ENCODE measurements at regions not wholly inside any gene's neighbourhood (a gene's known extent, or its start where the extent isn't known, plus 50 kb on each side); places are given as distances from the start of the nearest gene placed in this dataset.

DNA sequence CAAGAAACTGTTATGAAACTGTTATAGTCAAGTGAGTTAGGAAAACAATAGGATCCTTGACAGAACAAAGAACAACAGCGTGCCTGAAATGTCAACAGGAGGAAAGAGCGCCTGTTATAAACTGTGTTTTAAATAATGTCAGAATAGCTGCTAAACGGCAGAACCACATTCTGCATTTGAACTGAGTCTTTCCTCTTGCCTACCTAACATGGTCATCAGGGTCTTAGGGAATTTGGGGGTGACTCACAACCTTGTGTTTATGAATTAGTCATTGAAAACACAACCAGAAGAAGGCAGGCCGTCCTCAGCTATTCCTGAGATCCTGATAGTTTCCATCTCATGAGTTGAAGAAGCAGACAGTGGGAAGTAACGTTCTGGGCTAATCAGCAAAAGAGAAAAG is 222.0 kb upstream of the FN1 start:
- Histone ChIP-seq H4K20me1 (replicated peaks; ENCODE audit: control insufficient read depth, insufficient read depth, low read length) (no peaks in the 10 kb centered on the region), H3K9me3 (replicated peaks; ENCODE audit: control insufficient read depth, insufficient read depth, low read depth, low read length) (no peaks in the 10 kb centered on the region), H3K4me2 (ENCODE audit: insufficient read depth, low read length) (no peak overlapping the region), H3K36me3 (ENCODE audit: control insufficient read depth, insufficient read depth, low read length) (no peaks in the 10 kb centered on the region), H3K4me1 (replicated peaks in 1 of 2; ENCODE audit: control insufficient read depth in 2 of 2, insufficient read depth in 2 of 2, low read length in 2 of 2) (no peaks in the 10 kb centered on the region), H2AFZ (ENCODE audit: low read depth, low read length) (no peak overlapping the region), H3K79me2 (ENCODE audit: control insufficient read depth, insufficient read depth, low read length) (no peaks in the 10 kb centered on the region), H3K27me3 (ENCODE audit: control insufficient read depth in 2 of 2, insufficient read depth in 2 of 2, low read length in 2 of 2) (no peaks in the 10 kb centered on the region), H3K9ac (ENCODE audit: insufficient read depth in 1 of 2, low read depth in 2 of 2, low read length in 2 of 2) (no peak overlapping the region), H3K27ac (ENCODE audit: extremely low read depth, low read depth, low read length) (no peak overlapping the region), H3K4me3 (no peak overlapping the region), H3K9me1 (ENCODE audit: control insufficient read depth, insufficient read depth, low read length) (no peaks in the 10 kb centered on the region)
- intact Hi-C loops (cut with micrococcal nuclease), result no loop called here
- ChIA-PET POLR2A (no interaction called here), CTCF (ENCODE audit: low intra/inter-chr PET ratio) (no interaction called here)
- in situ Hi-C loops (cut with MboI), result no loop called here
- WGBS (ENCODE audit: insufficient coverage, low coverage, missing lambda C conversion rate), result 55% methylated on average over 5 of the region's 5 CpGs
- no peak for TF ChIP-seq EP400 (IDR thresholded peaks at IDR 0.05)
- peak; percentile 79 for TF ChIP-seq FOSL1 (tag; conservative IDR thresholded peaks at IDR 0.05)
- TF ChIP-seq, protein P1, sequence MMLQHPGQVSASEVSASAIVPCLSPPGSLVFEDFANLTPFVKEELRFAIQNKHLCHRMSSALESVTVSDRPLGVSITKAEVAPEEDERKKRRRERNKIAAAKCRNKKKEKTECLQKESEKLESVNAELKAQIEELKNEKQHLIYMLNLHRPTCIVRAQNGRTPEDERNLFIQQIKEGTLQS (IDR thresholded peaks at IDR 0.05), result peak; percentile 65
- TF ChIP-seq, protein P1 (CRISPR knock-in tag; conservative IDR thresholded peaks at IDR 0.05), result no peak
- TF ChIP-seq ZNF232 (CRISPR knock-in tag; IDR thresholded peaks at IDR 0.05), result no peak
- no peak for DNase-seq (ENCODE audit: extremely low read depth in 1 of 4, low spot score in 3 of 4)
- BruUV-seq (replicated peaks), result no TSS peak
- no peak for ATAC-seq
- no peak for FAIRE-seq

DNA sequence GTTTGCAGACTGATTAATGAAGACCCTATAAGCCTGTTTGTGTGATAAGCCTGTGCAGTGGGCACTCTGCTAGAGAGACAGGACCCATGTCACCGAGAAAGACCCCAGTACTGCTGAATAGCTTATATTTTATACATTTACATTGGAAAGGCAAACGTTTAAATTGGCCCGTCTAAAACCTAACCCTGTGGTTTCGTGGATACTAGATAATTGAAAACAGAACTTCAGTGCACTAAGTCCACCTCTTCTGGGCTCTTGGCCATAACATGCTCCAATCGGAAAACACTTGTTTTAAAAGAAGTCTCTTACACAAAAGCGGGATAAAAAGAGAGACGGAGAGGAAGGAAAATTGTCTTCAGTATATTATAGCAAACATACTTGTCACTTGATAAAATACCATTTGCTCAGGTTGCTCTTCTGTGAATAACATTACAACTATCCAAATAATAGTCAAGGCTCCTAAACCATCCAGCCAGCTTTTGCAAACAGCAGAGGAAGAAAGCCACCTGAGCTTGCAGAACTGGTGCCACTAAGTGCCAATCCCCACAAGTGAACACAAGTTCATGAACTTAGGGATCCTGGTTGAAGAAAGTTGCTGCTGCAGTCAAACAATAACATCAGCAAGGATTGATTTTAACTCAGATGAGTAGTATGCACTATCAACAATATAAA is 218.4 kb upstream of the FN1 start:
- POLR2A ChIA-PET, result no interaction called here
- no peak for DNase-seq (ENCODE audit: extremely low read depth in 1 of 4, low spot score in 3 of 4)
- TF ChIP-seq CTBP1 (IDR thresholded peaks at IDR 0.05; ENCODE audit: borderline replicate concordance) (no peak), SAFB (IDR thresholded peaks at IDR 0.05; ENCODE audit: borderline replicate concordance, low read depth, low read length) (no peak), GTF2E2 (tag; IDR thresholded peaks at IDR 0.05) (no peak), FOXK2 (conservative IDR thresholded peaks at IDR 0.05 in 1 of 2, IDR thresholded peaks at IDR 0.05 in 1 of 2; ENCODE audit: low read depth in 2 of 2) (no peak), PPARD (CRISPR knock-in tag; IDR thresholded peaks at IDR 0.05) (no peak), ZNF668 (CRISPR knock-in tag; IDR thresholded peaks at IDR 0.05) (no peak)
- in situ Hi-C loops (cut with MboI), result no loop called here
- H3K4me1 ChIP-seq (replicated peaks in 1 of 2; ENCODE audit: control insufficient read depth in 2 of 2, insufficient read depth in 2 of 2, low read length in 2 of 2), result peaks cover 0 to 3% of the 10 kb centered on the region in 2 experiments; a peak in 2 of 5 replicates
- H3K4me3 ChIP-seq, result no peak overlapping the region
- no peaks in the 10 kb centered on the region for H3K9me3 ChIP-seq (replicated peaks; ENCODE audit: control insufficient read depth, insufficient read depth, low read depth, low read length)
- H3K4me2 ChIP-seq (ENCODE audit: insufficient read depth, low read length), result no peak overlapping the region
- H2AFZ ChIP-seq (ENCODE audit: low read depth, low read length), result 0 out of 2 replicates have a peak overlapping the region, but pooled peaks have one; percentile 32
- intact Hi-C loops (cut with micrococcal nuclease), result no loop called here
- no peaks in the 10 kb centered on the region for H3K79me2 ChIP-seq (ENCODE audit: control insufficient read depth, insufficient read depth, low read length)
- 48% methylated on average over 7 of the region's 7 CpGs for WGBS (ENCODE audit: insufficient coverage, low coverage, missing lambda C conversion rate)
- no peak for ATAC-seq
- no peak overlapping the region for H3K9ac ChIP-seq (ENCODE audit: insufficient read depth in 1 of 2, low read depth in 2 of 2, low read length in 2 of 2)
- H3K27me3 ChIP-seq (ENCODE audit: control insufficient read depth in 2 of 2, insufficient read depth in 2 of 2, low read length in 2 of 2), result no peaks in the 10 kb centered on the region
- no peaks in the 10 kb centered on the region for H3K36me3 ChIP-seq (ENCODE audit: control insufficient read depth, insufficient read depth, low read length)
- no peak overlapping the region for H3K27ac ChIP-seq (ENCODE audit: extremely low read depth, low read depth, low read length)
- CTCF ChIA-PET (ENCODE audit: low intra/inter-chr PET ratio), result no interaction called here
- no peaks in the 10 kb centered on the region for H4K20me1 ChIP-seq (replicated peaks; ENCODE audit: control insufficient read depth, insufficient read depth, low read length)
- BruUV-seq (replicated peaks), result no TSS peak
- FAIRE-seq, result no peak
- no peaks in the 10 kb centered on the region for H3K9me1 ChIP-seq (ENCODE audit: control insufficient read depth, insufficient read depth, low read length)
